Activated CD4-positive, alpha-beta T cell treated with anti-CD3 and anti-CD28 coated beads, Interleukin-2, amount 10 ng/mL, durations not matched to agents 24 days and 14 days (primary cell): ENCODE measurements at regions not wholly inside any gene's neighbourhood (a gene's known extent, or its start where the extent isn't known, plus 50 kb on each side); places are given as distances from the start of the nearest gene placed in this dataset.

ENCODE experiments used
- DNase-seq: peaks from one replicate; pipeline ENCODE4 v3.0.0; 2022
- H3K27ac Mint-ChIP-seq: one replicate; pipeline ENCODE4 v1.8.0; 2022; ENCODE audit warnings: mild to moderate bottlenecking, mixed read lengths
- H3K27me3 Mint-ChIP-seq: one replicate; pipeline ENCODE4 v1.8.0; 2022; ENCODE audit warnings: mixed read lengths
- H3K36me3 Mint-ChIP-seq: one replicate; pipeline ENCODE4 v1.8.0; 2022; ENCODE audit warnings: low read depth, mild to moderate bottlenecking, mixed read lengths
- H3K4me1 Mint-ChIP-seq: one replicate; pipeline ENCODE4 v1.8.0; 2021; ENCODE audit warnings: mixed read lengths
- H3K4me3 Mint-ChIP-seq: one replicate; pipeline ENCODE4 v1.8.0; 2022; ENCODE audit warnings: mild to moderate bottlenecking, moderate library complexity, mixed read lengths
- H3K9me3 Mint-ChIP-seq: one replicate; pipeline ENCODE4 v1.8.0; 2021; ENCODE audit warnings: mixed read lengths
- intact Hi-C: fragments of 100-400 bp; cut with micrococcal nuclease; formaldehyde crosslinking; loops from one replicate; pipeline ENCODE4 v1.15.1; 2023

DNA sequence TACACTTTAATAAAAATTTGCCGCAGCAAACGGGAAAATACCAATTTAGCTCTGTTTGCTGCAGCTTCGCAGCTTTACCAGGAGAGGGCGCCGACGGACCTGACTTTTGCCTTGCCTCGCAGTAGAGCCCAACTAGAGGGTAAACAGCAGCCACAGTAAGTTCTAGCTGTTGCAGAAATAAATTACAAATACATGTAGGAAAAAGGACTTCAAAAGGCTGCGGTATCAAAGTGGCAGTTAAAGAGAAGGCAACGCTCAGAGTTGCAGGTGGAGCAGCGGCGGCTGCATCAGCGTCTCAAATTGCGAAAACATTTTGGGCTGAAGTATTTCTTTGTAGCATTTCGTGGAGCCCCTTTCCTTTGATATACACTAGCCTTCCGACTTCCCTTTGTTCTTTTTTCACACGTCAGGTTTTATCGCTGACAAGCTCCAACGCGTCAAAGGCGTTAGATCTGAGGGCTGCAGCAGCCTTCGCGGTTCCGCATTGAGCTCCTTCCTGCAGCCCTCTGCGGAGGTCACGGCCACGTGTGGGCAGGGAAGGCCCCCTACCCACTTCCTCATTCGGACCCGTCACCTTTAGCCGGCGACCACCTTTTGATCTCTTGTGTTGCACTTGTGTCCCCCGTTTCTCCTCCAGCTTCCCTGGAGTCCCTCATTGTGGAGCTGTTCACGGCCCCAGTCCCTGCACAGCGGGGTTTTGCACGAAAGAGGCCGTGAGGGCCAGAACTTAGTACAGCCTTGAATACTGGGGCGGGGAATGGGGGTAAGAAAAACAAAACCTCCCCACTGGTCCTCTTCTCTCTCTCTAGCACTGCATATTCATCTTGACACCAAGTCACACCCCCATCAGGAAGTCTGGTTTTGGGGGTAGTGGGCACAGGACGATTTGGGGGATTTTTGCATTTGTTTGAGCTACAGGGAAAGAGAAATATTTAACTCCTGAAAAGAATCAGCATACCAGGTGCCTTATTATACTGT is 72.8 kb downstream of the S1PR1 start:
- intact Hi-C loops = loop anchor here (1.0 to 5.0 kb wide), 5 partner anchors 18 to 258 kb away; no protein-coding TSS in a partner anchor
- Mint-ChIP-seq H3K4me1 (peaks cover 68% of the 10 kb centered on the region), H3K4me3 (peak overlapping the region; percentile 79), H3K27me3 (peaks cover 13% of the 10 kb centered on the region), H3K27ac (peak overlapping the region; percentile 69), H3K9me3 (no peaks in the 10 kb centered on the region), H3K36me3 (no peaks in the 10 kb centered on the region)
- DNase-seq = peak; percentile 91

GRCh38 chr1:101310506-101310905 is 73.7 kb downstream of the S1PR1 start:
- peak overlapping the region; percentile 69 for H3K27ac Mint-ChIP-seq
- H3K9me3 Mint-ChIP-seq = no peaks in the 10 kb centered on the region
- DNase-seq = peak; percentile 81
- peaks cover 15% of the 10 kb centered on the region for H3K27me3 Mint-ChIP-seq
- peak overlapping the region; percentile 79 for H3K4me3 Mint-ChIP-seq
- intact Hi-C loops = loop anchor here (5.0 kb wide), 3 partner anchors 127 to 257 kb away; no protein-coding TSS in a partner anchor
- H3K36me3 Mint-ChIP-seq = no peaks in the 10 kb centered on the region
- H3K4me1 Mint-ChIP-seq = peaks cover 68% of the 10 kb centered on the region

GRCh38 chr1:101311146-101311920 is 74.5 kb downstream of the S1PR1 start:
- Mint-ChIP-seq H3K4me3 (peak overlapping the region; percentile 77), H3K27ac (peak overlapping the region; percentile 62), H3K4me1 (peaks cover 68% of the 10 kb centered on the region), H3K9me3 (no peaks in the 10 kb centered on the region), H3K27me3 (peaks cover 17% of the 10 kb centered on the region), H3K36me3 (no peaks in the 10 kb centered on the region)
- intact Hi-C loops = loop anchor here (1.0 to 5.0 kb wide), 4 partner anchors 60 to 256 kb away; no protein-coding TSS in a partner anchor
- peak; percentile 64 for DNase-seq

- Mint-ChIP-seq H3K36me3 (no peaks in the 10 kb centered on the region), H3K27me3 (peaks cover 17% of the 10 kb centered on the region), H3K4me1 (peaks cover 67% of the 10 kb centered on the region), H3K4me3 (peak overlapping the region; percentile 77), H3K27ac (peak overlapping the region; percentile 78), H3K9me3 (no peaks in the 10 kb centered on the region)
- intact Hi-C loops = loop anchor here (5.0 kb wide), 3 partner anchors 125 to 255 kb away; no protein-coding TSS in a partner anchor
- DNase-seq = peak; percentile 74
These were observed 75.3 kb downstream of the S1PR1 start for GRCh38 chr1:101312147-101312546.

DNA sequence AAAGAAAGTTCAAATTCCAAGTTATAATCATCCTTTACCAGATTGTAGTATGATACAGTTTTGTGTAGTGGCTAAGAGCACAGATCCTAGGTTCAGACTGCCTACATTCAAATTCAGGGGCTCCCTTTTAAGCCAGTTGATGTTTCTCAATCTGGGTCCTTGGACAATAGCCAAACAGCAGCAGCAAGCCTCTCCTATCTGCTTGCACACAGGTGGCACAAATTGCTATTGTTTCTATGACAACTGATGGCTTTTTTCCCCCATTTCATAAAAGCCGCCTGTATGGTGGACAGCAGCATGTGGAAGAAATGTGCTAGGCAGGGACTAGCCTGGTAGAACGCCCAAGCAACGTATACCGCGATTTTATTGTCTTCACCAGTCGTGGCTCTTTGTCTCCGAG is 76.5 kb downstream of the S1PR1 start:
- H3K4me1 Mint-ChIP-seq = peaks cover 55% of the 10 kb centered on the region
- no peak overlapping the region for H3K27ac Mint-ChIP-seq
- H3K27me3 Mint-ChIP-seq = peaks cover 25% of the 10 kb centered on the region
- H3K4me3 Mint-ChIP-seq = no peak overlapping the region
- no peaks in the 10 kb centered on the region for H3K36me3 Mint-ChIP-seq
- H3K9me3 Mint-ChIP-seq = no peaks in the 10 kb centered on the region
- no peak for DNase-seq
- intact Hi-C loops = loop anchor here (5.0 kb wide), 3 partner anchors 124 to 254 kb away; no protein-coding TSS in a partner anchor

DNA sequence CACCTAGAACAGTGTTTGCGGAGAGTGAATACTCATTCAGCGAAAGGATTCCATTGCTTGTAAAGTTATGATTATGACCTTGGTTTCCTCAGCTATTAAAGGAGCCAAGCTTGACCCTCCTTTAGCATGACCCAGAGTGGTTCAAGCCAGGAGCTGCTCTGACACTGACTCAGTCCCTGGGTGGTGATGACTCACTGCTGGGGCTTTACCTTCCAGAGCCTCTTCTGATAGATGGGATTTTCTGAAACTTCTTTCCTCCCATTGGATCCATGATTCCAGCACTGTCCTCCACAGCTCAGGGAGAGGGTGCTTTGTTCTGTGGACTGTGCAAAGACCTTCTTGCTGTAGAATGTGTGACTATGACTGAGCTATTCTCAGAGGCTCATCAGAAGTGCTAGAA is 77.4 kb downstream of the S1PR1 start:
- no peaks in the 10 kb centered on the region for H3K36me3 Mint-ChIP-seq
- no peaks in the 10 kb centered on the region for H3K9me3 Mint-ChIP-seq
- intact Hi-C loops = loop anchor here (5.0 kb wide), 3 partner anchors 123 to 253 kb away; no protein-coding TSS in a partner anchor
- H3K27ac Mint-ChIP-seq = no peak overlapping the region
- DNase-seq = no peak
- H3K4me3 Mint-ChIP-seq = no peak overlapping the region
- H3K4me1 Mint-ChIP-seq = peaks cover 49% of the 10 kb centered on the region
- H3K27me3 Mint-ChIP-seq = peaks cover 29% of the 10 kb centered on the region

DNA sequence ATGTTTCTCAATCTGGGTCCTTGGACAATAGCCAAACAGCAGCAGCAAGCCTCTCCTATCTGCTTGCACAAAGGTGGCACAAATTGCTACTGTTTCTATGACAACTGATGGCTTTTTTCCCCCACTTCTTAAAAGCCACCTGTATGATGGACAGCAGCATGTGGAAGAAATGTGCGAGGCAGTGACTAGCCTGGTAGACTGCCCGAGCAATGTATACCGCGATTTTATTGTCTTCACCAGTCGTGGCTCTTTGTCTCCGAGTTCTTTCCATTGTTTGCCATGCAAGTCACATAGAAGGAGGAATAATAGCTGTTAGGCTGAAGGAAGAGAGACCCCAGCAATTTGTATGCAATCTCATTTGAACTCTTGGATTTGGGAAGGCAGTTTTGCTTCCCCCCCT is 79.4 kb downstream of the S1PR1 start:
- no peak for DNase-seq
- Mint-ChIP-seq H3K36me3 (no peaks in the 10 kb centered on the region), H3K4me1 (peaks cover 29% of the 10 kb centered on the region), H3K9me3 (no peaks in the 10 kb centered on the region), H3K27me3 (peaks cover 34% of the 10 kb centered on the region), H3K27ac (no peak overlapping the region), H3K4me3 (no peak overlapping the region)
- intact Hi-C loops = no loop called here

DNA sequence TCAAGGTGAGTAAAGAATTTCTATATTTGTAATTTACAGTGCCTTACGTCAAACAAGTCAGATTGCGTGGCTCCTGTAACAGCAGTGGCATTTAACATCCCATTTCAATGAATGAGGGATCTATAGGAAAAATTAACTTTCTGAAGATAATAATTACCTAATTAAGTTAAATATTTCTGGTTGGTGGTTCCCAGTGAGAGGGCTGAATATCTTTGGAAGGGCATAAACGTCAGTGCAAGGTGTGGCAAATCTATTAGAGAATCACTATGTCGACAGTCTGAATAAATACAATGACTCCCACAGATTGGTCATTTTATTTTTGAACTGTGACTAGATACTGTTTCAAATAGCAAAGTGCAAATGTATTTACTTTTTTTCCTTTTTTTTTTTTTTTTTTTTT is 80.0 kb downstream of the S1PR1 start:
- Mint-ChIP-seq H3K27ac (no peak overlapping the region), H3K9me3 (no peaks in the 10 kb centered on the region), H3K4me1 (peaks cover 24% of the 10 kb centered on the region), H3K36me3 (no peaks in the 10 kb centered on the region), H3K27me3 (peaks cover 35% of the 10 kb centered on the region), H3K4me3 (no peak overlapping the region)
- DNase-seq = no peak
- intact Hi-C loops = no loop called here

- peaks cover 17% of the 10 kb centered on the region for H3K4me1 Mint-ChIP-seq
- H3K36me3 Mint-ChIP-seq = no peaks in the 10 kb centered on the region
- no peaks in the 10 kb centered on the region for H3K9me3 Mint-ChIP-seq
- H3K4me3 Mint-ChIP-seq = no peak overlapping the region
- no peak overlapping the region for H3K27ac Mint-ChIP-seq
- peaks cover 37% of the 10 kb centered on the region for H3K27me3 Mint-ChIP-seq
- intact Hi-C loops = no loop called here
- DNase-seq = no peak
These were observed 80.8 kb downstream of the S1PR1 start for GRCh38 chr1:101317590-101317989.

GRCh38 chr1:101323535-101323934 is 86.7 kb downstream of the S1PR1 start:
- peaks cover 23% of the 10 kb centered on the region for H3K27me3 Mint-ChIP-seq
- peaks cover 2% of the 10 kb centered on the region for H3K4me1 Mint-ChIP-seq
- H3K4me3 Mint-ChIP-seq = no peak overlapping the region
- no peaks in the 10 kb centered on the region for H3K36me3 Mint-ChIP-seq
- DNase-seq = no peak
- intact Hi-C loops = no loop called here
- H3K27ac Mint-ChIP-seq = no peak overlapping the region
- no peaks in the 10 kb centered on the region for H3K9me3 Mint-ChIP-seq

- H3K4me3 Mint-ChIP-seq = no peak overlapping the region
- DNase-seq = no peak
- intact Hi-C loops = no loop called here
- no peaks in the 10 kb centered on the region for H3K36me3 Mint-ChIP-seq
- H3K27me3 Mint-ChIP-seq = peaks cover 22% of the 10 kb centered on the region
- H3K9me3 Mint-ChIP-seq = no peaks in the 10 kb centered on the region
- peaks cover 2% of the 10 kb centered on the region for H3K4me1 Mint-ChIP-seq
- no peak overlapping the region for H3K27ac Mint-ChIP-seq
These were observed 88.3 kb downstream of the S1PR1 start for GRCh38 chr1:101325144-101325543.

DNA sequence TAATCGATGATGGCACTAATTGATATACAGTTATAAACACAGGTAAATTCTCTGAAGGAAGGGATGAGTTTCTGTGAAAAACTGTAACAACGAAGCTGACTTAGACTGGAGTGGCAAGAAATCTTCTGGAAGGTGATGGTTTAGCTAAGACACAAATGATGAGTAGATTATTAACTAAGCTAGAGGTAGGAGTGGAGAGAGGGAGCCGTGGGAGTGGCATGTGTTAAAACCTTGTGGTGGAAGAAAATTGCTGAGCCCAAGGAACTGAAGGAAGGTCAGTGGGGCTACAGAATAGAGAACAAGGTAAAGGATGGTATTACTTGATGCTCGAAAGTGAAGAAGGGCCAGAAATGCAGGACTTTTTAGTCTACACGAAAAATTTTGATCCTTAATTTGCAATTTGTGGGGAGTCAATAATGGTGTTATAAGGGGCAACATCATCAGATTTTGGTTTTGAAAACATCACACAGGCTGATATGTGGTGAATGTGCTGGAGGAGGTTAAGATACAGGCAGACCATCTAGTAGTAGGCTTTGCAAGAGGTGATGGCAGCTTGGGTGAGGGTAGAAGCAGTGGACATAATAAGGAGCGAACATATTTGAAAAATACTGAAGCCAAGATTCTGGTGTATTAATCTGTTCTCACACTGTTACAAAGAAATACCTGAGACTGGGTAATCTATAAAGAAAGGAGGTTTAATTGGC is 93.8 kb downstream of the S1PR1 start:
- Mint-ChIP-seq H3K4me3 (no peak overlapping the region), H3K36me3 (no peaks in the 10 kb centered on the region), H3K4me1 (peaks cover 6% of the 10 kb centered on the region), H3K9me3 (peaks cover 28% of the 10 kb centered on the region), H3K27ac (peak overlapping the region; percentile 6), H3K27me3 (peaks cover 11% of the 10 kb centered on the region)
- no peak for DNase-seq
- intact Hi-C loops = no loop called here

DNA sequence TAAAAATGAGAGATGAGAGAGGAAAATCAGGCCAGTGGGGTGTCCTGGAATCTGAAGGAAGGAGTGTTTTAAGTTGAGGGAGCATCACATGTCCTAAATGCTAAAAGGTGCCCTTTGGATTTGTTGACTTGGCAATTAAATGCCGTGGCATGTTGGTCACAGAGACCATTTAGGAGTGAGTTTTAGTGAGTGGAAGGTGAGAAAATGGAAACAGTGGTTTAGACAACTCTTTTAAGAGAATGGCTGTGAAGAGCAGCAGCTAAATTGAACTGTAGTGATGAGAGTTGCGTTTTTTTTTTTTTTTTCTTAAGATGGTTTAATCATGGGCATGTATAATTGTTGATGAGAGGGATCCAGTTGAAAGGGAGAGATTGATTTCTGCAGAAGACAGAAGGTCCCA is 95.0 kb downstream of the S1PR1 start:
- no peak for DNase-seq
- Mint-ChIP-seq H3K27ac (no peak overlapping the region), H3K4me3 (no peak overlapping the region), H3K4me1 (peaks cover 6% of the 10 kb centered on the region), H3K27me3 (peaks cover 9% of the 10 kb centered on the region), H3K9me3 (peaks cover 35% of the 10 kb centered on the region), H3K36me3 (no peaks in the 10 kb centered on the region)
- intact Hi-C loops = no loop called here
